ENCODE measurements at regions not wholly inside any gene's neighbourhood (a gene's known extent, or its start where the extent isn't known, plus 50 kb on each side); places are given as distances from the start of the nearest gene placed in this dataset.

- Mint-ChIP-seq H3K36me3 (ENCODE audit: low read depth, unreplicated experiment) (no peaks in the 10 kb centered on the region), H3K27ac (ENCODE audit: unreplicated experiment) (no peak overlapping the region), H3K4me3 (ENCODE audit: unreplicated experiment) (no peak overlapping the region), H3K9me3 (ENCODE audit: unreplicated experiment) (peaks cover 8% of the 10 kb centered on the region), H3K27me3 (ENCODE audit: low read depth, unreplicated experiment) (peaks cover 2% of the 10 kb centered on the region), H3K4me1 (ENCODE audit: low read depth, unreplicated experiment) (peaks cover under 1% of the 10 kb centered on the region)
- no peak overlapping the region for H3K4me2 ChIP-seq (ENCODE audit: low read length)
- no peaks in the 10 kb centered on the region for H3K9me3 ChIP-seq (ENCODE audit: insufficient read depth, low read depth, low read length)
- H3K79me2 ChIP-seq (ENCODE audit: insufficient read depth, low read length), result no peaks in the 10 kb centered on the region
- no peaks in the 10 kb centered on the region for H3K27me3 ChIP-seq (ENCODE audit: insufficient read depth, low read length)
- no peaks in the 10 kb centered on the region for H3K4me1 ChIP-seq (ENCODE audit: insufficient read depth, low read length)
- no peak for DNase-seq (ENCODE audit: low read depth)
- TF ChIP-seq EZH2 (IDR thresholded peaks at IDR 0.05; ENCODE audit: insufficient read depth, low read length), result no peak
- TF ChIP-seq CTCF (IDR thresholded peaks at IDR 0.05; ENCODE audit: insufficient read depth, low read depth, low read length), result no peak
- no peak for FAIRE-seq
- H3K36me3 ChIP-seq (ENCODE audit: insufficient read depth, low read length), result no peaks in the 10 kb centered on the region
- H3K4me3 ChIP-seq (ENCODE audit: insufficient read depth, low read depth, low read length), result no peak overlapping the region
- no peaks in the 10 kb centered on the region for H4K20me1 ChIP-seq (ENCODE audit: insufficient read depth, low read length)
- H3K27ac ChIP-seq (ENCODE audit: low read depth, low read length), result no peak overlapping the region
- H2AFZ ChIP-seq (ENCODE audit: low read depth, low read length), result no peak overlapping the region
- H3K9ac ChIP-seq (ENCODE audit: low read length), result no peak overlapping the region
These were observed 120.3 kb upstream of the CELF2 start for GRCh38 chr10:10897400-10897799.

GRCh38 chr10:10901906-10902305, 115.8 kb upstream of the CELF2 start:
- H3K9me3 Mint-ChIP-seq (ENCODE audit: unreplicated experiment), result peaks cover 4% of the 10 kb centered on the region
- no peak overlapping the region for H3K4me3 ChIP-seq (ENCODE audit: insufficient read depth, low read depth, low read length)
- H3K4me1 Mint-ChIP-seq (ENCODE audit: low read depth, unreplicated experiment), result peaks cover 3% of the 10 kb centered on the region
- FAIRE-seq, result no peak
- H3K27ac ChIP-seq (ENCODE audit: low read depth, low read length), result no peak overlapping the region
- no peak overlapping the region for H3K9ac ChIP-seq (ENCODE audit: low read length)
- no peak overlapping the region for H3K27ac Mint-ChIP-seq (ENCODE audit: unreplicated experiment)
- no peaks in the 10 kb centered on the region for H3K4me1 ChIP-seq (ENCODE audit: insufficient read depth, low read length)
- H3K27me3 Mint-ChIP-seq (ENCODE audit: low read depth, unreplicated experiment), result no peaks in the 10 kb centered on the region
- no peak overlapping the region for H3K4me3 Mint-ChIP-seq (ENCODE audit: unreplicated experiment)
- no peak for DNase-seq (ENCODE audit: low read depth)
- no peaks in the 10 kb centered on the region for H3K36me3 Mint-ChIP-seq (ENCODE audit: low read depth, unreplicated experiment)
- H3K79me2 ChIP-seq (ENCODE audit: insufficient read depth, low read length), result no peaks in the 10 kb centered on the region
- H2AFZ ChIP-seq (ENCODE audit: low read depth, low read length), result no peak overlapping the region
- H3K36me3 ChIP-seq (ENCODE audit: insufficient read depth, low read length), result no peaks in the 10 kb centered on the region
- H4K20me1 ChIP-seq (ENCODE audit: insufficient read depth, low read length), result no peaks in the 10 kb centered on the region
- H3K4me2 ChIP-seq (ENCODE audit: low read length), result no peak overlapping the region
- H3K9me3 ChIP-seq (ENCODE audit: insufficient read depth, low read depth, low read length), result no peaks in the 10 kb centered on the region
- H3K27me3 ChIP-seq (ENCODE audit: insufficient read depth, low read length), result no peaks in the 10 kb centered on the region
- no peak for TF ChIP-seq EZH2 (IDR thresholded peaks at IDR 0.05; ENCODE audit: insufficient read depth, low read length)
- TF ChIP-seq CTCF (IDR thresholded peaks at IDR 0.05; ENCODE audit: insufficient read depth, low read depth, low read length), result no peak

- Histone ChIP-seq H3K27ac (ENCODE audit: low read depth, low read length) (no peak overlapping the region), H2AFZ (ENCODE audit: low read depth, low read length) (no peak overlapping the region), H3K36me3 (ENCODE audit: insufficient read depth, low read length) (no peaks in the 10 kb centered on the region), H3K9ac (ENCODE audit: low read length) (no peak overlapping the region), H3K4me1 (ENCODE audit: insufficient read depth, low read length) (no peaks in the 10 kb centered on the region), H3K79me2 (ENCODE audit: insufficient read depth, low read length) (no peaks in the 10 kb centered on the region), H3K4me2 (ENCODE audit: low read length) (no peak overlapping the region), H3K9me3 (ENCODE audit: insufficient read depth, low read depth, low read length) (no peaks in the 10 kb centered on the region), H3K4me3 (ENCODE audit: insufficient read depth, low read depth, low read length) (no peak overlapping the region), H3K27me3 (ENCODE audit: insufficient read depth, low read length) (no peaks in the 10 kb centered on the region), H4K20me1 (ENCODE audit: insufficient read depth, low read length) (no peaks in the 10 kb centered on the region)
- H3K9me3 Mint-ChIP-seq (ENCODE audit: unreplicated experiment), result no peaks in the 10 kb centered on the region
- H3K36me3 Mint-ChIP-seq (ENCODE audit: low read depth, unreplicated experiment), result no peaks in the 10 kb centered on the region
- DNase-seq (ENCODE audit: low read depth) (no peak), FAIRE-seq (no peak)
- TF ChIP-seq CTCF (IDR thresholded peaks at IDR 0.05; ENCODE audit: insufficient read depth, low read depth, low read length) (no peak), EZH2 (IDR thresholded peaks at IDR 0.05; ENCODE audit: insufficient read depth, low read length) (no peak)
- H3K27ac Mint-ChIP-seq (ENCODE audit: unreplicated experiment), result no peak overlapping the region
- H3K4me1 Mint-ChIP-seq (ENCODE audit: low read depth, unreplicated experiment), result peaks cover 3% of the 10 kb centered on the region
- H3K4me3 Mint-ChIP-seq (ENCODE audit: unreplicated experiment), result no peak overlapping the region
- no peaks in the 10 kb centered on the region for H3K27me3 Mint-ChIP-seq (ENCODE audit: low read depth, unreplicated experiment)
These were observed 114.7 kb upstream of the CELF2 start for GRCh38 chr10:10902951-10903350.
